ENCODE measurements at regions not wholly inside any gene's neighbourhood (a gene's known extent, or its start where the extent isn't known, plus 50 kb on each side); places are given as distances from the start of the nearest gene placed in this dataset.

GRCh38 chr7:34208878-34209621 is 303.7 kb downstream of the BMPER start:
- TF ChIP-seq EZH2phosphoT487 (IDR thresholded peaks at IDR 0.05; ENCODE audit: low read depth, severe bottlenecking, unreplicated experiment) (no peak), CTCF (IDR thresholded peaks at IDR 0.05; ENCODE audit: poor library complexity) (no peak)
